Cardiac fibroblast (primary cell): ENCODE measurements at regions not wholly inside any gene's neighbourhood (a gene's known extent, or its start where the extent isn't known, plus 50 kb on each side); places are given as distances from the start of the nearest gene placed in this dataset.

Experiments used
- DNase-seq, 2 donors: peaks; one replicate each; pipeline versions ENCODE4 v3.0.0 to v3.0.0-alpha.2; 2010; ENCODE audit warnings: low read depth in 2 of 2
- H3K4me3 ChIP-seq, 2 donors: replicated peaks in 1 of 2; 1 replicate in 1 of 2; 2 replicates in 1 of 2; pipeline ENCODE4 v1.5.1; 2011; ENCODE audit warnings: low read depth in 2 of 2, low read length in 2 of 2, mild to moderate bottlenecking in 2 of 2, moderate library complexity in 1 of 2
- TF ChIP-seq, protein P1 (sequence below): IDR thresholded peaks from one replicate; pipeline ENCODE4 v1.5.1; 2011; ENCODE audit warnings: low read depth, mild to moderate bottlenecking, low read length, inconsistent platforms

DNA sequence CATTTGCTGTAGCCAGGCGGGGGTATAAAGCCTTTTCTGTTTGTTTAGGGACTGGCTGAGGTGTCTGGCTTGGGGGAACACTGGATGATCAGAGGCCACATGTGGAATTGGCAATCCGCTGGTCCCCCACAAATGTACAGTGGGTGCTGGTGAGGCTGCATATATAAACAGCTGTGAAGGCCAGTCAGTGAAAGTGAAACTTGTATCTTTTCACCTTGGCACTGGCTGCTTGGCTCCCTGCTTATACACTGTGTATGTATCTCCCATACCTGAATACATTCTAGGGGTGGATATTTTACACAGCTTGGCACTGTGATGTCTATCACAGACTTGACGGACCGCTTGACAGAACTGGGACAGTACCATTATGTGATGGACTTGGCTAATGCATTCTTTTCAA is 246.8 kb upstream of the AVPR1A start:
- no peak overlapping the region for H3K4me3 ChIP-seq
- TF ChIP-seq, protein P1, sequence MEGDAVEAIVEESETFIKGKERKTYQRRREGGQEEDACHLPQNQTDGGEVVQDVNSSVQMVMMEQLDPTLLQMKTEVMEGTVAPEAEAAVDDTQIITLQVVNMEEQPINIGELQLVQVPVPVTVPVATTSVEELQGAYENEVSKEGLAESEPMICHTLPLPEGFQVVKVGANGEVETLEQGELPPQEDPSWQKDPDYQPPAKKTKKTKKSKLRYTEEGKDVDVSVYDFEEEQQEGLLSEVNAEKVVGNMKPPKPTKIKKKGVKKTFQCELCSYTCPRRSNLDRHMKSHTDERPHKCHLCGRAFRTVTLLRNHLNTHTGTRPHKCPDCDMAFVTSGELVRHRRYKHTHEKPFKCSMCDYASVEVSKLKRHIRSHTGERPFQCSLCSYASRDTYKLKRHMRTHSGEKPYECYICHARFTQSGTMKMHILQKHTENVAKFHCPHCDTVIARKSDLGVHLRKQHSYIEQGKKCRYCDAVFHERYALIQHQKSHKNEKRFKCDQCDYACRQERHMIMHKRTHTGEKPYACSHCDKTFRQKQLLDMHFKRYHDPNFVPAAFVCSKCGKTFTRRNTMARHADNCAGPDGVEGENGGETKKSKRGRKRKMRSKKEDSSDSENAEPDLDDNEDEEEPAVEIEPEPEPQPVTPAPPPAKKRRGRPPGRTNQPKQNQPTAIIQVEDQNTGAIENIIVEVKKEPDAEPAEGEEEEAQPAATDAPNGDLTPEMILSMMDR = no peak
- no peak for DNase-seq

DNA sequence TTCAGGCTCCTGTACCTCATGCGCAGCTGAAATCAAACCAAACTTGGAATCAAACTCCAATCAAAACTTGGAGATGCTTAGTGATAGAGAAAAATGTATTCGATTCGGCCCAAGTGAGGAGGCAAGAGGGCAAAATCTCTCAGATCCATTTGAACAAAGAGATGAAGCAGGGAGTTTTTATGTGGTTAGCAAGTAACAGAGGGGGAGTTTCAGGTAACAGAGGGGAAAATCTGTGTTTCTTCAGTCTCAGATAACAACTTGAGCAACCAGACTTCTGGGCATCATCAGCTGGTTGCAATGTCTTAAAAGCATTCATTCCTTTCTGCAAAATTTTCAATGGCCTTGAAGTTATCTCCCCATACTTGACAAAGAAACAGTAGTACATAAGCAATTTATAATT is 245.1 kb upstream of the AVPR1A start:
- H3K4me3 ChIP-seq = no peak overlapping the region
- DNase-seq = no peak
- TF ChIP-seq, protein P1 = no peak

DNA sequence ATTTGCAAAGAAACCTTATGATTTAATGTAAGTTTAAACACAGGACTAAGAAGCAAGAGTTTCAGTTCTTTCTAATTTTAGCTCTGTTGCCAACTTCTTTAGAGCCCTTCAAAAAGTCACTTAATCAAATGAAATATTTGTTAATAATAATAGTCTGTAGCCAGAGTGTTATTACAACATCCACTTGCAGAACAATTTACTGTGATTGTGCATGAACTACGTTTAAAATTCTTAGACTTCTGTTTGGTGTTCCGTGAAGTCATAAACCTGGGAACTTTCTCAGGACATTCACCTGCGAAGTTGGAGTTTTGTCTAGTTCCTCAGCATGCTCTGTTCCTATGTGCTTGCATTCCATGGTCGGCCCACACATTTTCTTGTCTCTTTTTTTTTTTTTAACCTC is 244.0 kb upstream of the AVPR1A start:
- TF ChIP-seq, protein P1 = no peak
- DNase-seq = no peak
- no peak overlapping the region for H3K4me3 ChIP-seq

DNA sequence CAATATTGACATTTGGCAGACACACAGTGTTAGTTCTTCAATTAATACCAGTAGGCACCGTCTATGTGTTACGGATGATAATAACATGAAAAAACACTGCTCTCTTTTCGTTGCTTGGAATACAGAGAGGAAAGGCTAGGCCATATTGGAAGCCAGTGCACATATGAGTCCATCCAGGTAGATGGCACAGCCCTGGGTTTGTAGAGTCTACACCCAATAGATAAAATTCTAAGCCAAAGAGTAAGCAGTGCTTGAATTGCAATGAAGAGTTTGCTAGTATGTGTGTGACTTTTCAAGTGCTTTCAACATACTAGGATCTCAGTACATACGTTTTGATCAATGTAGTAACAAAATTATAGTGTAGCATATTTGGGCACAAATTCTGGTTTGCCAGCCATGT is 243.3 kb upstream of the AVPR1A start:
- no peak overlapping the region for H3K4me3 ChIP-seq
- DNase-seq = no peak
- TF ChIP-seq, protein P1 = no peak

DNA sequence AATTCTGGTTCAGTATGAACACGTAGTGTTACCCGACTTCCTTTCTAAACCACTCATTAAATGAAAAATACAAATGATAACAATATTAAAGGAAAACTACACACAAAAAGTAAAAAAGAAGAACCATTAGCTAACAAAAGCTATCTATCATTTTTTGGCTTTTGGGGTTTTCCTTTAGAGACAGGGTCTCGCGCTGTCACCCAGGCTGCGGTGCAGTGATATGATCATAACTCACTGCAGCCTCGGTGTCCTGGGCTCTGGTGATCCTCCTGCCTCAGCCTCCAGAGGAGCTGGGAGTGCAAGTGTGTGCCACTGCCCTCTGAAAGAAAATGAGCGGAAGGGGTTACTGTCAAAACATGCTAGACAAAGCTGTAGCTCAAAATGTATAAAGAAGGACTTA is 238.2 kb upstream of the AVPR1A start:
- H3K4me3 ChIP-seq = no peak overlapping the region
- TF ChIP-seq, protein P1 = no peak
- DNase-seq = no peak

DNA sequence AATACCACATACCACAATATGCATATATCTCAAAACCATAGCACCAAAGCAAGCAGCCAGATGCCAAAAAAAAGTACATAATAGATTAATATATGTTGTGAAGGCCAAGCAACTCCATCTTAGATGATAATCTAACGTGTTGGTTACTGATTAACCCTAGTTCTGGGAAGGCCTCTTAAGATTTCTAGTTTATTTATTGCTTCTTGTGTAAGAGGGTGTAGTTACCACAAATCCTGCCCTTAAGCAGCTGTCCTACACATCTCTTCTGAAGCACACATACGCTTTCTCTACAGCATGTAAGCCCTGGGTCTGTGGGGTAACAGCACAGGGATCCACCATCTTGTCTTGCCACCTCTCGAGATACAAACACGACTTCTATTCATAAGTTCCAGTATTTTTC is 236.8 kb upstream of the AVPR1A start:
- TF ChIP-seq, protein P1 = no peak
- H3K4me3 ChIP-seq = no peak overlapping the region
- no peak for DNase-seq

DNA sequence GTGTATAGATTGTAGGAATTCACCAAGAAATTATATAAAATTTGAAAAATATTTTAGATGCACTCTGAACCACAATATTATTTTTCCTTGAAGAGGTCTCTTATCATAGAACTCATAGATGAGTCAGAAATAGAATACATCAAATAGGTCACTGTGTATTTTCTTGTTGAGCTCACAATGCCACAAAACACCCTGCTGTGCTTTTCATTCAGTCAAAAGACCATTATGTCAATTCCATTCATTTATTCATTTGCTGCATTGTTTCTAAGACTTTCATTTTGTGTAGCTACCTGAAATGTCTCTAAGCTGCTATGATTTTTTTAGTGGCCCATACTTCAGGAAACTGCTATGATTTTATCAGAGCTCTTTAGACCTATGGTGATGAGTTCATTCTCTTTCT is 231.9 kb upstream of the AVPR1A start:
- TF ChIP-seq, protein P1 = no peak
- H3K4me3 ChIP-seq = no peak overlapping the region
- no peak for DNase-seq
